Stimulated activated CD8-positive, alpha-beta memory T cell treated with anti-CD3 and anti-CD28 coated beads, Interleukin-12 subunit alpha, Interleukin-12 subunit beta, amount 100 ng/mL, for 4 hours (primary cell): ENCODE measurements at regions not wholly inside any gene's neighbourhood (a gene's known extent, or its start where the extent isn't known, plus 50 kb on each side); places are given as distances from the start of the nearest gene placed in this dataset.
"Not testable (repeated sequence)": the region's sequence is repeated elsewhere in the genome, so short reads cannot be mapped to it uniquely, and the experiment has no call there.

Source experiments
- DNase-seq: peaks from one replicate; pipeline ENCODE4 v3.0.0-alpha.2; 2020; ENCODE audit warnings: low read depth

DNA sequence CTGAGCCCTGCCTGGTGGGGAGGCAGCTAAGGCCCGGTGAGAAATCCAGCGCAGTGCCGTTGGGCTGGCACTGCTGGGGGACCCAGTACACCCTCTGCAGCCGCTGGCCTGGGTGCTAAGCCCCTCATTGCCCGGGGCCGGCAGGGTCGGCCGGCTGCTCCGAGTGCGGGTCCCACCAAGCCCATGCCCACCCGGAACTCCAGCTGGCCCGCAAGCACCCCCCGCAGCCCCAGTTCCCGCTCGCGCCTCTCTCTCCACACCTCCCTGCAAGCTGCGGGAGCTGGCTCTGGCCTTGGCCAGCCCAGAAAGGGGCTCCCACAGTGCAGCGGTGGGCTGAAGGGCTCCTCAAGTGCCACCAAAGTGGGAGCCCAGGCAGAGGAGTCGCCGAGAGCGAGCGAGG, 225.1 kb upstream of the ANKH start:
- DNase-seq = not testable (repeated sequence)

DNA sequence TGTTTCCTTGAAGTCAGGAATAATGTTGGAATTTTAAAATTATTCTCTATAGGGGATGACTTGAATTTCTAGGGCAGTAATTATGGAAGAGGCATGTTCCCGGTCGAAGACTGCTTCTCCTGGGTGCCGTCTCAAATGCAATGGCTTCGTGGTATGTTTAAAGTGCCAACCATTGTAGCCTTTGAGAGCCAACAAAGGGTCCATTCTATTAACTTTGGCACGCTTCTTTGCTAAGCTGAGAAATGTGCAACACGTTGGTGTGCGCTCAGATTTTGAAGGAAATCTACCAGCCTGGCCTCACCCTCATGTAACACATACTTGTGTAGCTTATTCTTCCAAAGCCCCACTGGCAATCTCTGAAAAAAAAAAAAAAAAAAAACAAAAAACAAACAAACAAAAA, 221.2 kb upstream of the ANKH start:
- DNase-seq = no peak

DNA sequence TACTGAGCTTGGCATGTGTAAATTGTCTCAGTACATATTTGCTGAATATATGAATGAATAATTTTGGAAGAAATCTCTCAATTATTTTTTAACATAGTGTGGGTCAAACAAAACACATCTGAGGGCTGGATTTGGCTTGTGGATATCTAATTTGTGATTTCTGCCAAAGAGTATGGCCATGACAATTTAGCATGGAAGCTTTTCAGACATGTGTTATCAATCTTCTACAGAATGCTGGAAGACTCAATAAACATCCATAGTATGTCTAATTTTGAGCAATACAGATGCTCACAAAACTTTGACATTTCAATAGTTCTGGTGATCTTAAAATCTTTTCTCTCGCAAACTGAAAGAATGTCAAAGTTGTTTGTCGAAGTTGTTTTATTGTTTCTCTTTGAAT, 214.1 kb upstream of the ANKH start:
- no peak for DNase-seq

DNA sequence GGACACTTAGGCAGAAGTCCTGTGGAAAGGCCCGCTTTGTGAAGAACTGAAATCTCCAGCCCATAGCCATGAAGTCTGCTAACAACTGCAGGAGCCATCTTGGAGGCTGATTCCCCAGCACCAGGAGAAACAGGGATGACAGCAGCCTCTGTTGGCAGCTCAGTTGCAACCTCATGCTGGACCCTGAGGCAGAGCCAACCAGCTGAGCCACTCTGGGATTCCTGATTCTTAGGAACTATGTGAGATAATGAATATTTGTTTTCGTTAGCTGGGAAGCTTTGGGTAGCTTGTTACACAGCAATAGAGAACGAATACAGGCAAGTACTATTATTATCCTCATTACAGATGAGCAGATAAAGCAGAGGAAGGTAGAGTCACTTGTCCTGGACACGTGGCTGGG, 210.5 kb upstream of the ANKH start:
- DNase-seq = no peak

GRCh38 chr5:15080219-15080618, 208.6 kb upstream of the ANKH start:
- DNase-seq = no peak

- DNase-seq = no peak
Observed at GRCh38 chr5:15079566-15079965, 208.0 kb upstream of the ANKH start.

GRCh38 chr5:15074651-15075050, 203.1 kb upstream of the ANKH start:
- DNase-seq = no peak

DNA sequence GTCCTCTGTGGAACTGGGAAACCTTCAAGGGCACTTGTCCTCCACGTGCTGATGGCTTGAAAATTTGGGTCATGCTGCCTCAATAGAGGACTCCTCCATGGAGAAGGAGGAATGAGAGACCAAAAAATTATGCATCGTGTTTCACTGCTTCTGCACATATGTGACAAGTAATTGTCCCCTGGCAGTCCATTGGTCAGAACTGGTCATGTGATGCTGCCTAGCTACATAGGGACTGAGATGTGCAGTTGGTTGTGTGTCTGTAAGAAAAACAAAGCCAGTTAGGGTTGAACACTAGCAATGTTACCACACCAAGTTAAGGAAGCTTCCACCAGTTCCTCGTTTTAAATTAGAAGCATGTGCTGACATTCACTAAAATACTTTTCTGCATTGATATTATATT, 201.9 kb upstream of the ANKH start:
- DNase-seq = no peak

DNA sequence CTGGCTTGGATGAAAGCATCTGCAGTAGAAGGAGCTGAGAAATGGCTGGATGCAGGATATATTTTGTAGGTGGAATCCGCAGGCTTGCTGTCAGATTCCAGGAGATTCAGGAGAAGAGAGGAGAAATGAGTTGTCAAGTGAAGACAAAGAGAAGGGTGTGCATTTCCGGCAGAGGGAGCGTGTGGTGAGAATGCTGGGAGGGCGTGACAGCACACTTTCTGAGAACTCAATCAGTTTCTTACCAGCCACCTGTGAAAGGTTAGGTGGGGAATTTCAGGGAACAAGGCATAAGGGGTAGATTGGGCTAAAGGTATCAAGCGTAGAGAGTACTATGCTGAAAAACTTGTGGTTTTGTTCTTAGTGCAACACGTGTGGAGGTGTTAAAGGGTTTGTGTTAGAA, 199.3 kb upstream of the ANKH start:
- no peak for DNase-seq

DNA sequence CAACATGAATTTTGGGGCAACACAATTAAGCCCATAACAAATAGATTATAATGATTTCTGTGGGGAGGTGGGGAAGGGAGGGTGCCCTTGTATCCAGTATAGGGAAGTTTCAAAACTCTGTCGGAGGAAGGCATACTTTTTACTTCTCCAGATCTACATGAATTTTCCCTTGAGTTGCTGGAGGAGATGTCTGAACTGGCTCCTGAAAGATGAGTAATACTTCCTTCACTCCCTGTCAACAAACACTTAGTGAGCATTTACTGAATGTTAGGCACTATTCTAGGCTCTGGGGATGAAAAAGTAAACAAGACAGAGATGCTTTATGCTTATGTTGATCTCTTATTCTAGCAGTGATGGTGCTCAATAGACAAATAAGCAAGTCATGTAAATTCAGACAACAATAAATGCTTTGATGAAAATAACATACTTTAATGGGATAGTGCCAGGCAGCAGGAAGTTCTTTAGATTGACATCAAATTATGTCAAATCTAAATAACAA, 197.9 kb upstream of the ANKH start:
- DNase-seq = no peak

GRCh38 chr5:15065091-15065490, 193.5 kb upstream of the ANKH start:
- DNase-seq = no peak

DNA sequence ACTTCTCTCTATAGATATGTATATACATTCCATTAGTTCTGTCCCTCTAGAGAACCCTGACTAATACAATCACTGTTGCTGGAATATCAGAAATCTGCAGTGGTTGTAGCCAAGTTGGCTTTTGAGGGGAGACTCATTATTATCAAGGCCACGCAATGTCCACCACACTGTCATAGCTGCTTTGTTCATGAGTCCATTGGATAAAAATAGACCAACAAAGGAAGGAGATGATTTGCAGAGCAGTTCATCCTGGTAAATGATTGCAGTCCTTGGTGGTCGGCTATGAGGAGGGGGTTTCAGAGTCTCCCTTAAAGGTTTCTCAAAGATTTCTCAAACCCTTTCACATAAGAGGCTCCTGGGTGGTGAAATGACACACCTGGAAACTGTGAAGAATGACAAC, 192.8 kb upstream of the ANKH start:
- DNase-seq = no peak

GRCh38 chr5:15056988-15057592, 185.5 kb upstream of the ANKH start:
- no peak for DNase-seq

DNA sequence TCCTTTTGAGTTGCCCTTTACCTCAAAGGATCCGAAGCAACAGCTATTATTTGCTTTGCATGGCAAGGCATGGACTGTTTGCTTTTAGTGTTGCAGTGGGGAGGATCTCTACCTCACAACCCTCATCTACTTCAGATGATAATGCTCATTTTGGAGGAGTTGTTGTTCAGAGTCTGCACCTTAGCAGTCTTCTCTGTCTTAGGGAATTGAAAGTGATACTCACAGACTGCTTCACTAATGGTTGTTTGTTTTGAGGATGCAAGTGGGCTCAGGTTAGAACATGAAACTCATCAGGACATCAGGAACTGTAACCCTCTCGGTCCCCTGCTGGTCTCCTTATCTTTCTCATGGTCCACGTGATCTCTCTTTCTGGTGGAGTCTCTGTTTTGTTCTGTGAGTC, 172.9 kb upstream of the ANKH start:
- no peak for DNase-seq

DNA sequence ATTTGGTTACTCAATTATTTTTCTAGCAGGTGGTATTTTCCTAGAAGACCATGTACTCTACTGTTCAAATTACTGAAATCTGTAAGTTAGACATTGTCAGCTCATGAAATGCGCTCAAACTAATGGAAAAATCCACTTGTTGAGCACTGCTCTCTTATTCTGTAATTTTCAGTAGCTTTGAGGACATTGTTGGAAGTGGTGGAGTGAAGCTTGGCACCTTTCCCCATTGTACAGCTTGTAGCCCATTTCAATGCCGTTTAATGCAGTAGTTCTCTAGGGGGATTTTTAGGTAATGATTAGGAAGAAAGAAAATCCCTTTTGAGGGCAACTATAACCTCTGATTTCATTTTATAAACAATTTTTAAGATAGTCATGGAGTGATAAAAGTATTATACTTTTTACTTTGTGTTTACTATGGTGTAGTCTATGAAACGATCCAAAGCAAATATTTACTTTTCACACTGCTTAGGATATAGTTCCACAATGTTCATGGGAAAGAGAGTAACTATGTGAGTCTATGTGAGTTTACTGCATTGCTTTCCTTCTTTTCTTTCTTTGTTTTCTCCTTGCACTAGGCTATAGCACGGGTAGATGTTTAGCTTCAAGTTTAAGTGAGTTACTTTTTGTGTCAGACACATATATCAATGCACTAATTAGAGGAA, 165.8 kb upstream of the ANKH start:
- DNase-seq = no peak

- no peak for DNase-seq
Observed at GRCh38 chr5:15034379-15034778, 162.8 kb upstream of the ANKH start.

DNA sequence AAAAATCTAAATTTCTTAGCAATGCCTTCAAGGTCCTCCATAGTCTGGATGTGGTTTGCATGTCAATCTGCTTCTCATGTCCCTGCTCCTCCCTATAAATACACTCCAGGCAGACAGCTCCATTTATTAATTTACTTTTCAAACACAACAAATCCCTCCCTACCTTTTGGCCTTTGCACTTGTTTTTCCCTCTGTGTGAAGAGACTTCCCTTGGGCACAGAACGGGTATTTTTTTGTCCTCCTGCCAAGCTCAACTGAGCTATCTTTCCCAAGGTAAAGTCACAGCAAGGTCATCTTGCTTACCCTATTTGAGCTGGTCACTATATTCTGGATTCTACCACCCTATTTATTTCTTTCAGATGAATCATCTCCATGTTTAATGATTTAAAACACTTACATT, 159.6 kb upstream of the ANKH start:
- no peak for DNase-seq

- no peak for DNase-seq
Observed at GRCh38 chr5:15027764-15028163, 156.2 kb upstream of the ANKH start.

DNA sequence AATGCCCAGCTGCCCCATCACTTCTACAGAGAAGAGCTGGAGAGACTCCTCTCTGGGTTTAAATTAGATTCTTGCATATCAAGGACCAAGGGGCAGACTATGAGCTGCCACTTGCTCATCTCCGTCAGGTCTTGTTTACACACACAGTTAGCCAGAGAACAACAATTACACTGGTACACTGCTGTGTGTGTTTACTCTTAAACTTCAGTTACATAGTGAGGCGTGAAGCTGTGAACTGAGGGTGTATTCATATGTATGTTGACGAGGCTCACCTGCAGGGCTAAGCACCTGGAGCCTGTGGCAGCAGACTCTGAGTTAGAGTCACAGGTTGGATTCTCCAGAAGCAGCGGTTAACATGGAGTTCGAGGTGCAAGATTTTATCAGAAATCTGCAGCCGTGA, 155.4 kb upstream of the ANKH start:
- DNase-seq = no peak

- DNase-seq = no peak
Observed at GRCh38 chr5:15026011-15026893, 154.7 kb upstream of the ANKH start.

DNA sequence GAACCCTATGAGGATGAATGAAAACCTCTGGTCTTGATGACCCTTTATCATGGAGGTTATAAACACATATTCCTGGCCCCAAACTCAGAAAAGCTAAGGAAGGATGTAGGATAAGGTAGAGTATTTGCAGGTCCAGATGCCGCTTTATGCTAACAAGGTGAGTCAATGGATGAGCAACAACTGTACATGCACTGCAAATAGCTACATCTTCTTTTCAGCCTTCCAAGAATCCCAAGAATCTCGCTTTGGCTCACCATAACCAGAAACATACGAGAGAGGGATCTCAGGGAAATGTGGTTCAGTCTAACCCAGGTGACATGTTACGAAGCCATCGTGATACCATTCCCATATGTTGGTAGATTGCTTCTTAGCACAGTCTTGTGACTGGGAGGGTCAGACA, 152.3 kb upstream of the ANKH start:
- no peak for DNase-seq

DNA sequence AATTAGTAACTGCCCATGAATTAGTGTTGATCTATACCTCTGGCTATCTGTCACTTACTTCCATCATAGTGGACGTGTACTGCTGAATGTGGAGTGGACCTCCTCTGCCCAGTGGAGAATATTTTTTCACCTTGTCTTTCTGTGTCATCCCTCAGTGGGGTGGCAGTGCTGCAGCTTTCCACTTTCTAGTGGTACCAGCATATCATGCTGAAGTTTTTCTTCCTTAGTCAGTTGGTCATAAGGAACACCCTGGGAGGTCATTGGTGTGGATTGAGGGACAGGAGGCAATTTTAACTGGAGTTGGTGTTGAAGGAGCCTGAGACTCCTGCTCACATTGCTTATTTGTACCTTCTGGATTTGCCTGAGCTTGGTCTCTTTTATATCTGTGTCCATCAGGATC, 151.7 kb upstream of the ANKH start:
- no peak for DNase-seq
